ENCODE measurements at regions not wholly inside any gene's neighbourhood (a gene's known extent, or its start where the extent isn't known, plus 50 kb on each side); places are given as distances from the start of the nearest gene placed in this dataset.

DNA sequence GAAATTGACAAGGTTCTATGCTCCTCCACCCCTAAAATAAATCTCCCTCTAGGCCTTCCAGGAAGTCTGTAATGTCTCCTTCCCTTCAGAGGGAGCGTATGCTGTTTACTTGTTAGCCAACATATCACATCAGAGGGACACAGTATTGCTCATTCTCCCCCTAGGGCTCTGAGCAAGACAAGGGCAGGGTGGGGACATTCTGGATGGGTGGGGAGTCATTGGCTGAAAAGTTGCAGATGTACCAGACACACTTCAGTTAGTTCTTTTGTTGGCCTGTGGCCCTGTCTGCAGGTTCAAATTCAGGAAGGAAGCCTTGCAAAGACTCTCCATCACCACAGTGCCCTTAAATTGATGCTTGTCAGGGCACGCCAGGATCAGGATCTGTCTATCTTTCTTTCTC lies 106.3 kb upstream of the TEX13D start:
- H3K36me3 Mint-ChIP-seq: no peaks in the 10 kb centered on the region
- no peaks in the 10 kb centered on the region for H3K4me1 Mint-ChIP-seq
- ATAC-seq (replicated peaks) (no peak), DNase-seq (no peak)
- no peaks in the 10 kb centered on the region for H3K27me3 Mint-ChIP-seq
- H3K4me3 Mint-ChIP-seq: no peak overlapping the region
- H3K9me3 Mint-ChIP-seq: no peaks in the 10 kb centered on the region
- no peak overlapping the region for H3K27ac Mint-ChIP-seq

DNA sequence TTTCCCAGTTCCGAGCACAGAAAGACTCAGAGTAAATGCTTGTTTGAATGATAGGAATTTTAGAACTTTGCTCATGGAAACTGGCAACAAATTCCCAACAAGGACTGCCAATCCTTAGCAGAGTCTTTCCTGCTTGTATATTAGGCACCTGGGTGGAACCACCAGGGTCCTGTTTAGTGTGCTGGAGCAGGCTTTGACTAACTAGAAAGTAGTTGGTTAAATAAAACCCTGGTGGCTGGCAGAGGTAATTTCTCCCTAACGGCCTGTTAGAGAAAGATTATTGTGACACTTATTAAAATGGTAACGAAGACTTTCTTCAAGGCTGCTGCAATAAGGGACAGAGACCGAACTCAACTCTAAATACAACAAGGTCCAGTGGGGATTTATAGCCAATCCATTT lies 103.6 kb upstream of the TEX13D start:
- no peaks in the 10 kb centered on the region for H3K36me3 Mint-ChIP-seq
- no peaks in the 10 kb centered on the region for H3K4me1 Mint-ChIP-seq
- DNase-seq (no peak), ATAC-seq (replicated peaks) (no peak)
- H3K27ac Mint-ChIP-seq: no peak overlapping the region
- no peak overlapping the region for H3K4me3 Mint-ChIP-seq
- H3K27me3 Mint-ChIP-seq: no peaks in the 10 kb centered on the region
- no peaks in the 10 kb centered on the region for H3K9me3 Mint-ChIP-seq

DNA sequence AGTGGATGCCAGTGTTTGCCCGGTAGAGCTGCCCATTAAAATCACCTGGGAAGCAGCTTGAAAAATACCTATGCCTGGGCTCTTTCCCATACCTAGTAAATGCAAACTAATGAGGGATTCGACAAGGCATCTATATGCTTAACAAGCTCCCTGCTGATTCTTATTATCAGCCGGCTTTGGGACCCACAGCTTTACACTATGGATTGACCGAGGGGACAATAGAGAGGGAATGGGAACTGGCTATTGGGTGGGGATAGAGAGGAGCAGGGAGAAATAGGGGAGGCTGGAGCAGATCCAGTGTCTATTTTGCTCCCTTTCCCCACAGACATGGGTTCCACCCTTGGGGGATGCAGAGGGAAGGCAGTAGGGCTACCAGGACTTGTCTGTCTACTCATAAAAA lies 103.1 kb upstream of the TEX13D start:
- Mint-ChIP-seq H3K27ac (no peak overlapping the region), H3K36me3 (no peaks in the 10 kb centered on the region), H3K27me3 (no peaks in the 10 kb centered on the region), H3K4me1 (no peaks in the 10 kb centered on the region), H3K4me3 (no peak overlapping the region), H3K9me3 (no peaks in the 10 kb centered on the region)
- no peak for DNase-seq
- no peak for ATAC-seq (replicated peaks)

DNA sequence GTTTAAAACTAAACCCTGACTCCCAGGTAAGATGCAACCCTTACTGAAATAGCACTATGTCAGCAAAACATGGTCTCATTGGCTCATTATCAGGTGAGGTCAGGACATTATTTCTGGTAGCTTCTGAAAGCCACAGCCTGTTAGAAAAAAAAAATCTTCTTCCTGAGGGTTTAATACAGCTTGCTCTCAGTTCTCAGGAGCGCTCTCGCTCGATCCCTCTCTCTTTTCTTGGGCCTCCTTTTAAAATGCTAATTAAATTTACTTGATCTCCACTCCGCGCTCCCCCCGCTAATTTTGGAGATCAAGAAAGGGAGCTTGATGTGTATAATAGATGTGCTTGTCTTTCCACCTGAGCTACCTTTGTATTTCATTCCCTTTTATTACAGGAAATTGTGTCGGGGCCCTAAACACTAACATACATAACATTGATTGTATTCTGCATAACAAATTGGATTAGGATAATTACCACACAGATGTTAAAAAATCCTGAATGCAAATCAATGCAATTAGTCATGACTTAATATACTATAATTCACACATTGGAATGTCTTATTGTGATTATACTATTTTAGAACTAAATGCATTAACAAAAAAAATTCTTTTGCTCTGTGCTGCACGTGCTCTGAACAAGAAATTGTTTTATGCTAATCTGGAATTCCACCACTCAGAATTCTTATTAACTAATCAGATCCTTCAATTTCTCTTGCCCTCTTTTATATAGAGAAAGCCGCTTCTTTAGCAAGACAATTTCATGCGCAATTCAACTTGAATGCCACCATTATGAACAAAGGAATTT lies 101.6 kb upstream of the TEX13D start:
- no peak for DNase-seq
- Mint-ChIP-seq H3K9me3 (no peaks in the 10 kb centered on the region), H3K4me3 (no peak overlapping the region), H3K4me1 (no peaks in the 10 kb centered on the region), H3K27me3 (no peaks in the 10 kb centered on the region), H3K36me3 (no peaks in the 10 kb centered on the region), H3K27ac (no peak overlapping the region)
- no peak for ATAC-seq (replicated peaks)

DNA sequence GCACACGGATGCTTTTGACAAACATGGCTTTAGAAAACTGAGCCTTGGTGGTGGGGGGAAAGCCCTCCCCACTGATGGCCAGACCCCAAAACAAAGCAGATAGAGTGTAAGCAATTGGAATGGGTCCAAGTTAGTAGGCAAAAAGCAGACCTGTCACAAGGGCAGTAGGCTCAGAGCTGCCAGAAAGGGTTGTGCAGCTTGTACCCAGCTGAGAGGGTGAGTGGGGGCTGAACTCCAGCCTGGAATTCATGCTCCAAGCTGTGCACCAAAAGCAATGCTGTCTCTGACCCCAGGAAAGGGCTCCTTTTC lies 101.1 kb upstream of the TEX13D start:
- ATAC-seq (replicated peaks) (no peak), DNase-seq (no peak)
- Mint-ChIP-seq H3K27me3 (no peaks in the 10 kb centered on the region), H3K4me3 (no peak overlapping the region), H3K4me1 (no peaks in the 10 kb centered on the region), H3K36me3 (no peaks in the 10 kb centered on the region), H3K9me3 (no peaks in the 10 kb centered on the region), H3K27ac (no peak overlapping the region)

DNA sequence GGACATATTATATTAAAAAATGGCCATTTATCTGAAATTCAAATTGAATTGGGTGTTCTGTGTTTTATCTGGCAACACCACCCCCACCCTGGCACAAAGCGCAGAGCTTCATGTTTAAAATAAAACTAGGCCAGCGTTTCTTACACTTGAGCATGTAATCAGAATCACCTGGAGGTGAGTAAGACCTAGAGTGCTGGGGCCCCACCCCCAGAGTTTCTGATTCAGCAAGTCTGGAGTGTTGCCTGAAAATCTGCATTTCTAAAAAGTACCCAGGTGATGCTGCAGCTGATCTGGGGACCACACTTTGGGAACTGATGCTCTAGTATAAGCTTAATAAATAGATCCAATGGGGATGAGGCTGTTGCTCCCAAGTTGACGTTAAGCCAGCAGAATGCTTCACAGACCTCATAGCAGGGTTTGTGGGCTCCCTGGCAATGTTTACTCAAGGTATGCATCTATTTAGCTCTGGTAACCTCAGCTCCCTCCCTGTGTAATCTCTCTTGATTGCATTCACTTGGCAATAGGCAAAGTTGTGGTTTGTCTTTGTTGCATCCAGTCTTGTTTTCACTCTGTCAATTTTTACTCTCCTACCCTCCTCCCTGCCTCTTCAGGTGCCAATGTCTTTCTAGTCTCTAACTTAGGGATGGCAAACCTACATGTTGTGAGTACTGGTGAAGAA lies 99.8 kb upstream of the TEX13D start:
- Mint-ChIP-seq H3K27me3 (no peaks in the 10 kb centered on the region), H3K4me3 (no peak overlapping the region), H3K36me3 (no peaks in the 10 kb centered on the region), H3K27ac (no peak overlapping the region), H3K4me1 (peaks cover 0 to 2% of the 10 kb centered on the region in 2 donors), H3K9me3 (no peaks in the 10 kb centered on the region)
- no peak for DNase-seq
- ATAC-seq (replicated peaks): no peak

DNA sequence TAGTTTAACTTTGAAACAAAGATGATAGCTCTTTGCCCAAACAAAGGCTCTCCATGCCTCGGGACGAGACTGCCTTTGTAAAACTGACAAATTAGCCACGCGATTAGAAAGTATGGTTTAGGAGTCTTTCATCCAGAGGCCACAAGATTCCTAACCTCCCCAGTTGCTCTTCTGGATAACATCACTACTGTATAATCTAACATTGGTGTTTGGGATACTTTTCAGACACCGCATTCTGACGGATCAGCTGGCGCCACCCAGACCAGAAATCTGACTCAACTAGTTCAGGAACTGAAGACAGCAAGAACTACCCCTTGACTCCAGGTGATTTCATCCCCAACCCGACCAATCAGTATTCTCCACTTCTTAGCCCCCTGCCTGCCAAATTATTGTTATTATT lies 98.1 kb upstream of the TEX13D start:
- no peaks in the 10 kb centered on the region for H3K9me3 Mint-ChIP-seq
- H3K27me3 Mint-ChIP-seq: no peaks in the 10 kb centered on the region
- DNase-seq (no peak), ATAC-seq (replicated peaks) (no peak)
- H3K4me1 Mint-ChIP-seq: peaks cover under 1 to 2% of the 10 kb centered on the region in 2 donors
- no peak overlapping the region for H3K4me3 Mint-ChIP-seq
- H3K27ac Mint-ChIP-seq: no peak overlapping the region
- H3K36me3 Mint-ChIP-seq: no peaks in the 10 kb centered on the region

DNA sequence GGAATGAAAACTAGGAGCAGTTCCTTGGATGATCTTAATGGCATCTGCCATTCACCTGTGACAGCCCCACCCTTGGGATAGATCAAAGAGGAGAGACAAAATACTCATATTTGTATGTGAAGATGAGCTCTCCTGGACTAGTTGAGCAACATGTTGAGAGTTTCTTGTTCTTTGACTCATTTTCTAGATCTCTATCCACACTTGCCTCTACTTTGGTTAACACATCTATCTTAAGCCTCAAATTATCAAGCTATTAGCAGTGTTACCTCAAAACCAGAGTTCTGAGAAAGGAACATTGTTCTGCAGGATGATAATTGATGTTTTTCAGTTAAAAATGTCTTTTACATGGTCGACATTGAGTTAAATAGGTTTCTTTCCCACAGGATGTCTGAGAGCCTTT lies 94.2 kb upstream of the TEX13D start:
- H3K27me3 Mint-ChIP-seq: peaks cover 0 to 3% of the 10 kb centered on the region in 2 donors
- H3K4me1 Mint-ChIP-seq: peaks cover 2 to 6% of the 10 kb centered on the region in 2 donors
- DNase-seq: no peak
- H3K36me3 Mint-ChIP-seq: no peaks in the 10 kb centered on the region
- H3K27ac Mint-ChIP-seq: no peak overlapping the region
- ATAC-seq (replicated peaks): no peak
- H3K4me3 Mint-ChIP-seq: no peak overlapping the region
- no peaks in the 10 kb centered on the region for H3K9me3 Mint-ChIP-seq

DNA sequence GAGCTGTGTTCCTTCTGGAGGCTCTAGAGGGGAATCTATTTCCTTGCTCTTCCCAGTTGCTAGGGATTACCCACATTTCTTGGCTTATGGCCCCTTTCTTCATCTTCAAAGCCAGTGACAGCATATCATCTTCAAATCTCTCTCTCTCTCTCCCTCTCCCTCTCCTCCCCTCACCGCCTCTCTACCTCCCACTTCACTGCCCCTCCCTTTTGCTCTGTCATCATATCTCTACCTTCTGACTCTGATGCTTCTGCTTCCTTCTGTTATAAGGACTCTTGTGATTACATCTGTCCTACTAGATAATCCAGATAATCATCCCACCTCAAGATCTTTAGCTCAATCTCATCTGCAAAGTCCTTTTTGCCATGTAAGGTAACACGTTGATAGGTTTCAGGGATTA lies 93.1 kb upstream of the TEX13D start:
- H3K9me3 Mint-ChIP-seq: no peaks in the 10 kb centered on the region
- H3K4me1 Mint-ChIP-seq: peaks cover 2 to 6% of the 10 kb centered on the region in 2 donors
- no peak overlapping the region for H3K27ac Mint-ChIP-seq
- no peak overlapping the region for H3K4me3 Mint-ChIP-seq
- DNase-seq (no peak), ATAC-seq (replicated peaks) (peak in 1 of 2 donors; percentile 28)
- peaks cover 0 to 3% of the 10 kb centered on the region in 2 donors for H3K27me3 Mint-ChIP-seq
- no peaks in the 10 kb centered on the region for H3K36me3 Mint-ChIP-seq

DNA sequence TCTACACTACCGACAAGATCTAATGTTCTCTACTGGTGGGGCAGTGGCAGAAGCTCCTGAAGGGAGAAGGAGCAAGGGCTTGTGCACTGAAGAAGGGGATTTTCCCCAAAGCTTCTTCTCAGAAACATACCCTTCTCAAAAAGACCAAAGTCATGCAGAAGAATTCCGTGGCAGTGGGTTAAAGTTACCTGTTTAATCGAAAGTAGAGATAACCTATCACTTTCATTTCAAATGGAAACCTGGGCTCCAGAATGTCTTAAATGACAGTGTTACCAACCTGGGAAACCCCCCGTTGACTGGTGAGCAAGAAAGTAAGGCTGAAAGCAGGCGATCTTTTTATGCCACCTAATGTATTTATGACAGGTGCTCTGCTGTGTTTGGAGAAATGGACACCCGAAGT lies 92.5 kb upstream of the TEX13D start:
- no peaks in the 10 kb centered on the region for H3K9me3 Mint-ChIP-seq
- no peak overlapping the region for H3K27ac Mint-ChIP-seq
- peak; percentile 6 for DNase-seq
- H3K36me3 Mint-ChIP-seq: no peaks in the 10 kb centered on the region
- no peak overlapping the region for H3K4me3 Mint-ChIP-seq
- H3K27me3 Mint-ChIP-seq: peaks cover 0 to 3% of the 10 kb centered on the region in 2 donors
- ATAC-seq (replicated peaks): peak; percentile 83 to 92
- peaks cover 2 to 6% of the 10 kb centered on the region in 2 donors for H3K4me1 Mint-ChIP-seq

DNA sequence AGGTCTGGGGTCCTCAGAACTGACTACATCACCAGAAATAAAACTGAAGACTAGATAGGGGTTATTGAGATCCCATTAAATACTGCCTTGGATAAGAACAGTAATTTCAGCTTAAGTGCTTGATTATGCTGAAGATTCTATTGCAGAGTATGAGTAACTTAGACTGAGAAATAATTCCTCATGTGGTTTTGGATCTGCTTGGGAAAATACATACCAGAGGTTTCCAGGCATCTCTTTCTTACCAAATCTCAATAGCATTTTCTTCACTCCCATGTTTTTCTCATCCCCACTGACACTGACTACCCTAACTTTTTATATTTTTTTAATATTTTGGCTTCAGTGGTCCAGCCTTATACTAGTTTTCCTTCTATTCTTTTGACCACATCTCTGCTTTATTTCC lies 92.0 kb upstream of the TEX13D start:
- H3K4me3 Mint-ChIP-seq: no peak overlapping the region
- peaks cover 0 to 3% of the 10 kb centered on the region in 2 donors for H3K27me3 Mint-ChIP-seq
- no peaks in the 10 kb centered on the region for H3K36me3 Mint-ChIP-seq
- ATAC-seq (replicated peaks): no peak
- DNase-seq: no peak
- peaks cover 2 to 6% of the 10 kb centered on the region in 2 donors for H3K4me1 Mint-ChIP-seq
- H3K27ac Mint-ChIP-seq: no peak overlapping the region
- H3K9me3 Mint-ChIP-seq: no peaks in the 10 kb centered on the region

DNA sequence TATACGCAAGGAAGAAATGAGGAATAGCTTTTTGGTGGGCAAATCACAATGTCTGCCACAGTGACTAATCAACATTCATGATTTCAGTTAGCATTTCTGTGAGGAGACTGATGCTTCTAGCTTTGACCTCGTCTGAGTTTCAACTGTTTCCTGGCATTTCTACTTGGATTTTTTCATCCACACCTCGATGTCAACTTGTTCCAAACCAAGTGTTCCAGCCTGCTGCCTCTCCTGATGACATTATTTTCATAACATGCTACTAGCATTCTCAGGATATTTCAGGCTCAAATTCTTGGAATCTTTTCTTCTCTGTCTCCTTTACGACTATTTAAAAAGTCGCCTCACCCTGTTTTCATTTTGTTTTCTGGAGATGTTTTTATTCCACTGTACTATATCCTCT lies 90.3 kb upstream of the TEX13D start:
- H3K36me3 Mint-ChIP-seq: no peaks in the 10 kb centered on the region
- H3K27me3 Mint-ChIP-seq: peaks cover 0 to 3% of the 10 kb centered on the region in 2 donors
- no peak overlapping the region for H3K27ac Mint-ChIP-seq
- no peak for DNase-seq
- ATAC-seq (replicated peaks): no peak
- peaks cover 0 to 6% of the 10 kb centered on the region in 2 donors for H3K4me1 Mint-ChIP-seq
- no peak overlapping the region for H3K4me3 Mint-ChIP-seq
- no peaks in the 10 kb centered on the region for H3K9me3 Mint-ChIP-seq

DNA sequence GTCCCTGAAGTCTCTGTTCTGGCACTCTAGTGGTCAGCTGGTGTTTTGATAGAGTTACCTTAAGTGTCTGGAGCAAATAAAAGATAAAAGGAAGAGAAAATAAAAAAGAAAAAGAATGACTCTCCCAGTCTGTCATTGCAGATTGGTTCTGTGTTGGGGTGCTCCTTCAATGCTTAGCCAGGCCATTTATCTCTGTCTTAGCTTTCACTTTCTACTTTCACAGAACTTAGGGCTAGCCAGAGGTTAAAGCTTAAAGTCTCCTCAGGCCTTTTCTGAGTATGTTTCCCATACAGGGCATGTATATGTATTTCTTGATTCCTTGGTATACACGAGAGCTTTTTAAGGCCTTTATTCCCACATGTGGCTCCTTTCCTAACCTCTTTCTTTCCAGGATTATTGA lies 83.1 kb upstream of the TEX13D start:
- ATAC-seq (replicated peaks) (no peak), DNase-seq (no peak)
- Mint-ChIP-seq H3K27me3 (no peaks in the 10 kb centered on the region), H3K9me3 (peaks cover 2 to 5% of the 10 kb centered on the region in 2 donors), H3K4me1 (no peaks in the 10 kb centered on the region), H3K36me3 (no peaks in the 10 kb centered on the region), H3K27ac (no peak overlapping the region), H3K4me3 (no peak overlapping the region)

DNA sequence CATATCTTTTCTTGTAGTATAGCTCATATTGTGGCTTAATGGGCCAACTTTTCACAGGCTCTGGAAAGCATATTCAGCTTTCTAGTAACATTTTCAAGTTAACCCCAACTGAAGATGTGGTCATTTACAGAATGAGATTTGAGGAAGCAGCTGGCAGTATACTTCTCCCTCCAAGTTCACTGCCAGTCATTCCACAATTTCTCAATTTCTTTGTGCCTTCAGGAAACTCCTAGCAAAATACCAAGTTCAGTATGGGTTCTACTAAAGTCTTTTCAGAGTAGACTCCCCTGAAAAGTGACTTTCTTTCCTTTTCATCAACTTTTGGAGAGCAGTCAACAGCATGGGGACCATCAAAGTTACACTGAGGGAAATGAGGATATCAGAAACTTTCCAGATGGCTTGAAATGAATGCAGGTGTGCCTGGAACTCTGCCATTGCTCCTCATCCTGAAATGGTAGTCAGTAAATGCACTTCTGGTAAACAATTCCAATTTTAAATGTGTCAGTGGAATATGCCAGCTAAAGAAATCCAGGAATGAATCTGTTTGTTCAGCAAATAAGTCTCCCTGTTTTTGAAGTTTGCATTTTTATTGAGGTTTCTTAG lies 81.5 kb upstream of the TEX13D start:
- peaks cover 2 to 5% of the 10 kb centered on the region in 2 donors for H3K9me3 Mint-ChIP-seq
- ATAC-seq (replicated peaks): no peak

DNA sequence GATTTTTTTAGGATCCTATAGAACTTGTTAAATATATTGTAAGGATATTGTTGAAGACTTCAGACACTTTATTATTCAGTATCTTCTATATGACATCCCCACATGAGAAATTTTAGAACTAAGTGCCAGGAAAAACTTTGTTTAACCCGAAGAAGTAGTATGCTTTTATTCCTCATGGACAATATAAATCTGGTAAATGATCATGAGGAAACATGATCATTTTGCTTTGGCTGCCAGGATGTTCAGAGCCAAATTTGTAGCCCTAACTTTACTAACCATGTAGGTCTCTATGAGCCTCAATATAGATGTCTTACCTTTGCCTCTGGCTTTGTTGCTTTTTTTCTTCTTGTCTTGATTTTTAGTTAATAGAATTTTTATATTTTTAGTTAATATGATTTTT lies 77.8 kb upstream of the TEX13D start:
- DNase-seq (no peak), ATAC-seq (replicated peaks) (no peak)
- no peak overlapping the region for H3K4me3 Mint-ChIP-seq
- H3K9me3 Mint-ChIP-seq: no peaks in the 10 kb centered on the region
- no peaks in the 10 kb centered on the region for H3K27me3 Mint-ChIP-seq
- H3K4me1 Mint-ChIP-seq: peaks cover 0 to 5% of the 10 kb centered on the region in 2 donors
- no peaks in the 10 kb centered on the region for H3K36me3 Mint-ChIP-seq
- no peak overlapping the region for H3K27ac Mint-ChIP-seq

More for the DNA sequence above, 81.5 kb upstream of the TEX13D start:
- Mint-ChIP-seq H3K27ac (no peak overlapping the region), H3K36me3 (no peaks in the 10 kb centered on the region), H3K4me1 (no peaks in the 10 kb centered on the region), H3K4me3 (no peak overlapping the region), H3K27me3 (no peaks in the 10 kb centered on the region)
- DNase-seq: no peak
